GM12865 (cell line): ENCODE measurements at regions not wholly inside any gene's neighbourhood (a gene's known extent, or its start where the extent isn't known, plus 50 kb on each side); places are given as distances from the start of the nearest gene placed in this dataset.
A peak's percentile ranks its signal among the peaks of the same experiment; 100 is the strongest.

Experiments
- DNase-seq: peaks from one replicate; pipeline ENCODE4 v3.0.0; 2010; ENCODE audit warnings: low read depth
- H3K4me3 ChIP-seq: 2 replicates; pipeline ENCODE4 v1.5.1; 2011; ENCODE audit warnings: mild to moderate bottlenecking, low read depth, low read length, control low read depth
- TF ChIP-seq, protein P1 (sequence below): IDR thresholded peaks from 2 replicates; pipeline ENCODE4 v1.5.1; 2011; ENCODE audit warnings: low read length, control low read depth, low read depth, inconsistent platforms; ENCODE audit not compliant: insufficient read depth; ENCODE audit errors: missing control alignments

DNA sequence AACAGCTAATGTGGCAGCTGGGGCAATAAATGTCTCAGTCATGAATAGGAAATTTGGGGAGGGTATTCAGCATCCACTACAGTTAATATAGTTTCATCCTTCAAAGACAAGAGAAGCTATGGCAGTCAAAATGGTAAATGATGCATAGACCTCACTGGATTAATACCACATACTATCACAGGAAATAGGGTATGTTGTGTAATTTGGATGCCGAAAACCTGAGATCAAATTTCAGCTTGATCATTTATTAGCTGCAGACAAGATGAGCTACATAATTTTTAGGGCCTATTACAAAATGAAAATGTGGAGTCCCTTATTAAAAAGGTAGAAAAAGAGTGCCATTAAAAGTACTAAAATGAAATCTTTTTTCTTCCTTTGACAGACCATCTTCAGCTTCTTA, 112.6 kb upstream of the MTAP start:
- TF ChIP-seq, protein P1, sequence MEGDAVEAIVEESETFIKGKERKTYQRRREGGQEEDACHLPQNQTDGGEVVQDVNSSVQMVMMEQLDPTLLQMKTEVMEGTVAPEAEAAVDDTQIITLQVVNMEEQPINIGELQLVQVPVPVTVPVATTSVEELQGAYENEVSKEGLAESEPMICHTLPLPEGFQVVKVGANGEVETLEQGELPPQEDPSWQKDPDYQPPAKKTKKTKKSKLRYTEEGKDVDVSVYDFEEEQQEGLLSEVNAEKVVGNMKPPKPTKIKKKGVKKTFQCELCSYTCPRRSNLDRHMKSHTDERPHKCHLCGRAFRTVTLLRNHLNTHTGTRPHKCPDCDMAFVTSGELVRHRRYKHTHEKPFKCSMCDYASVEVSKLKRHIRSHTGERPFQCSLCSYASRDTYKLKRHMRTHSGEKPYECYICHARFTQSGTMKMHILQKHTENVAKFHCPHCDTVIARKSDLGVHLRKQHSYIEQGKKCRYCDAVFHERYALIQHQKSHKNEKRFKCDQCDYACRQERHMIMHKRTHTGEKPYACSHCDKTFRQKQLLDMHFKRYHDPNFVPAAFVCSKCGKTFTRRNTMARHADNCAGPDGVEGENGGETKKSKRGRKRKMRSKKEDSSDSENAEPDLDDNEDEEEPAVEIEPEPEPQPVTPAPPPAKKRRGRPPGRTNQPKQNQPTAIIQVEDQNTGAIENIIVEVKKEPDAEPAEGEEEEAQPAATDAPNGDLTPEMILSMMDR: no peak
- DNase-seq: no peak
- H3K4me3 ChIP-seq: no peak overlapping the region

DNA sequence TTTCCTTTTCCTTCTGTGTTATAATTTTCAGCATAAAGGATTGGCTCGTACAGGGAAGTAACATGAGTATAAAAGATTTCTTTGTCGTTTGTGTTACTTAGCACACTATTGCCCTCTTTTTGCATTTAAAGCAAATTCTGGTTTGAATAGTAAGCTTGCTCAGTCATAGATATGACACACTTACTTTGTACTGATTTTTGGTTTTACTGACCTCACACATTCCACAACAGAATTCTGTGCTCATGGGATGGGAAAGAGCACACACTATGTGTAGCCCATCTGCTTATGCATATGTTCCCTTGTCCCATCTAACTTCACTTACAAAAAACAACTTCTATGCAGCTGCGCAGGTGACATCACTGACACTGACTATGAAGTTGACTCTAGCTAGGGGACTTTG, 111.9 kb upstream of the MTAP start:
- DNase-seq: no peak
- no peak overlapping the region for H3K4me3 ChIP-seq
- TF ChIP-seq, protein P1: no peak

DNA sequence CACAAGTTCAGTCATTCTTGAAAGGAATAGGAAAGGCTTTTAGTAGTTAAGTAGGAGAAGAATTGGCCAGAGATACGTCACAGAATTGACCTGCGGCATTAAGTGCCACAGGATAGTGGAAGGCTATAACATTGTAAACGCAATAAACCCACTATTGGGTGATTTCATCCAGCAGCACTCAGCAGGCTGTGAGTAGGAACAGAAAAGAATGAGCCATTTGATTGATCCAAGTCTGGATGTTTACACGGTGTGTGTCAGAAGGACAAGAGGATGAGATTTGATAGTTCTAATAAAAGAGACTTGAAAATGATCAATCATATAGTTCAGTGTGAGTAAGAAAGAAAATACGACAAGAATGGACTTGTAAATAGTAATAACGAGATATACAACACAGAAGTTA, 110.0 kb upstream of the MTAP start:
- no peak overlapping the region for H3K4me3 ChIP-seq
- no peak for DNase-seq
- TF ChIP-seq, protein P1: no peak

DNA sequence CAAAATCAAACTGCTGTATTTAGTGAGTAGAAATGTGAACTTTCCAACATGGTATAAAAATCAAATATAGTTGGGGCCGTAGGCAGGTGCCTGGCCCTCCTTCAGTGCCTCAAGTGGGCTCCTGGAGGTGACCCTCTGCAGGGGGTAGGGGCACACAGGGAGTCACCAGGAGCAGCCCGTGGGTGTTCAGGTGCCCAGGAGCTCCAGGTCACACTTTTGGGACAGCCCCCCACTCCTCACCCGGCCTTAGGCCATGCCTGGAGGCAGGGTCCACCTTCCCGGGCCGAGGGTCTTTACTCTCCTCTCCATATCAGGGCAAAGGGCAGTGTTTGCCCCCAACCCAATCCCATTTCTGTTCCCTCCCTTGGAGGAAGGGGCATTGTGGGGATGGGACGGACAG, 108.0 kb upstream of the MTAP start:
- H3K4me3 ChIP-seq: no peak overlapping the region
- TF ChIP-seq, protein P1: no peak

DNA sequence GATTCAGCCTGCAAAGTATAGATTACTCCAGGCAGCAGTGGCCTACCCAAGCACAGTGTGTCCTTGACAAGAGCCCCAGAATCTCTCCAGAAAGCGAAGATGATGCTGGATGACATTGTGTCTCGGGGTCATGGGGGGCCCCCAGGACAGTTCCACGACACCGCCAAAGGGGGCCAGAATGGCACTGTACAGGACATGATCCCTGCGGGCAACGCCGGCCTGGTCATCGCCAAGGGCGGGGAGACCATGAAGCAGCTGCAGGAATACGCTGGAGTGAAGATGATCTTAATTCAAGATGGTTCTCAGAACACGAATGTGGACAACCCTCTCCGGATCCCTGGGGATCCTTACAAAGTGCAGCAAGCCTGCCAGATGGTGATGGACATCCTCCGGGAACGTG, 107.0 kb upstream of the MTAP start:
- DNase-seq: no peak
- H3K4me3 ChIP-seq: no peak overlapping the region
- TF ChIP-seq, protein P1: no peak

More for the DNA sequence above, 108.0 kb upstream of the MTAP start:
- DNase-seq: no peak

DNA sequence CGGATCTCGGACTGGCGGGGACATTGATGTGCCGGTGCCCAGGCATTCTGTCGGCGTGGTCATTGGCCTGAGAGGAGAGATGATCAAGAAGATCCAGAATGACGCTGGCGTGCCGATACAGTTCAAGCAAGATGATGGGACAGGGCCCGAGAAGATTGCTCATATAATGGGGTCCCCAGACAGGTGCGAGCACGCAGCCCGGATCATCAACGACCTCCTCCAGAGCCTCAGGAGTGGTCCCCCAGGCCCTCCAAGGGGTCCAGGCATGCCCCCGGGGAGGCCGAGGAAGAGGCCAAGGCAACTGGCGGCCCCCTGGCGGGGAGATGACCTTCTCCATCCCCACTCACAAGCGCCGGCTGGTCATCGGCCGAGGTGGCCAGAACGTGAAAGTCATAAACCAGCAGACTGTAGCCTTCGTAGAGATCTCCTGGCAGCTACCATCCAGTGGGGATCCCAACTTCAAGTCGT, 106.5 kb upstream of the MTAP start:
- H3K4me3 ChIP-seq: no peak overlapping the region
- DNase-seq: no peak
- TF ChIP-seq, protein P1: no peak

DNA sequence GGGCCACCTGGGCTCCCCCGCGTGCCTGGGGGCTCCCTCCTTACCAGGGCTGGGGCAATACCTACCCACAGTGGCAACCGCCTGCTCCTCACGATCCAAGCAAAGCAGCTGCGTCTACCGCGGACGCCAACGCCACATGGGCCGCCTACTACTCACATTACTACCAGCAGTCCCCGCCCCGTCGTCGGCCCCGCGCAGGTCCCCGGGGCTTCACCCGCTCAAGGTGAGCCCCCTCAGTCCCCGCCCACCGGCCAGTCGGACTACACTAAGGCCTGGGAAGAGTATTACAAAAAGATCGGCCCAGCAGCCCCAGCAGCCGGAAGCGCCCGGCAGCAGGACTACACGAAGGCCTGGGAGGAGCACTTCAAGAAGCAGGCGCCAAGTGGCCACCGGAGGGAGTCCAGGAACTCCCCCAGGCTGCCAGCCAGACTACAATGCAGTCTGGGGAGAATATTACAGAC, 106.0 kb upstream of the MTAP start:
- DNase-seq: peak; percentile 6
- H3K4me3 ChIP-seq: no peak overlapping the region
- TF ChIP-seq, protein P1: no peak
